WTC11 (cell line): ENCODE measurements at regions not wholly inside any gene's neighbourhood (a gene's known extent, or its start where the extent isn't known, plus 50 kb on each side); places are given as distances from the start of the nearest gene placed in this dataset.

ENCODE experiments used
- ATAC-seq: fragments of 200-7000 bp; cut with Tn5 transposase; 2 replicates; pipeline ENCODE4 v1.10.0; 2021; ENCODE audit warnings: mild to moderate bottlenecking, moderate library complexity
- CTCF ChIA-PET: fragments of 300-600 bp; sonication (Branson Sonifier 250); formaldehyde crosslinking; loops from one replicate; lab custom pipeline; 2021; ENCODE audit warnings: antibody characterized with exemption; lab: Charles Lee
- POLR2A ChIA-PET: fragments of 350-600 bp; sonication (Branson Sonifier 250); formaldehyde crosslinking; loops from one replicate; lab custom pipeline; 2021; ENCODE audit warnings: antibody characterized with exemption; lab: Charles Lee
- DNase-seq: peaks from one replicate; pipeline ENCODE4 v3.0.0; 2021; ENCODE audit warnings: low spot score
- H3K27ac Mint-ChIP-seq: 2 replicates; pipeline ENCODE4 v1.8.0; 2021; ENCODE audit warnings: mixed read lengths
- H3K27me3 Mint-ChIP-seq: 2 replicates; pipeline ENCODE4 v1.8.0; 2021; ENCODE audit warnings: low read depth, mild to moderate bottlenecking, moderate library complexity, mixed read lengths
- H3K36me3 Mint-ChIP-seq: 2 replicates; pipeline ENCODE4 v1.8.0; 2021; ENCODE audit warnings: mixed read lengths
- H3K4me1 Mint-ChIP-seq: 2 replicates; pipeline ENCODE4 v1.8.0; 2022; ENCODE audit warnings: mixed read lengths
- H3K4me3 Mint-ChIP-seq: 2 replicates; pipeline ENCODE4 v1.8.0; 2021; ENCODE audit warnings: mild to moderate bottlenecking, moderate library complexity, mixed read lengths
- H3K9me3 Mint-ChIP-seq: 2 replicates; pipeline ENCODE4 v1.8.0; 2021; ENCODE audit warnings: mixed read lengths
- ATF1 ChIP-seq: sonication (generic); formaldehyde crosslinking; IDR thresholded peaks from 2 replicates; pipeline ENCODE4 v1.8.1; 2023; ENCODE audit warnings: mild to moderate bottlenecking, moderate library complexity, missing genetic modification reagents
- CDX4 ChIP-seq: fragments of 250-450 bp; sonication (Bioruptor Pico); IDR thresholded peaks from 2 replicates; pipeline ENCODE4 v1.9.0; 2021; ENCODE audit warnings: moderate library complexity, mild to moderate bottlenecking, inconsistent platforms, borderline replicate concordance
- CTCF ChIP-seq: fragments of 200-600 bp; IDR thresholded peaks from 2 replicates; pipeline ENCODE4 v1.8.0; 2022; ENCODE audit warnings: antibody characterized with exemption
- ELF4 ChIP-seq: sonication (generic); formaldehyde crosslinking; IDR thresholded peaks from 2 replicates; pipeline ENCODE4 v1.8.1; 2022; ENCODE audit warnings: low read depth, mild to moderate bottlenecking, moderate library complexity, missing genetic modification reagents
- EMX1 ChIP-seq: fragments of 250-450 bp; sonication (Bioruptor Pico); IDR thresholded peaks from 2 replicates; pipeline ENCODE4 v1.8.0; 2021; ENCODE audit warnings: mild to moderate bottlenecking
- ESRRA ChIP-seq: sonication (generic); formaldehyde crosslinking; IDR thresholded peaks from 2 replicates; pipeline ENCODE4 v1.8.1; 2022; ENCODE audit warnings: mild to moderate bottlenecking, missing genetic modification reagents, borderline replicate concordance
- ETV6 ChIP-seq: sonication (generic); formaldehyde crosslinking; IDR thresholded peaks from 2 replicates; pipeline ENCODE4 v1.8.1; 2022; ENCODE audit warnings: mild to moderate bottlenecking, missing genetic modification reagents
- FOXJ3 ChIP-seq: sonication (generic); formaldehyde crosslinking; IDR thresholded peaks from 2 replicates; pipeline ENCODE4 v1.9.0; 2021; ENCODE audit warnings: missing genetic modification reagents, mild to moderate bottlenecking, borderline replicate concordance
- FOXK1 ChIP-seq: sonication (generic); formaldehyde crosslinking; IDR thresholded peaks from 2 replicates; pipeline ENCODE4 v1.8.0; 2022; ENCODE audit warnings: mild to moderate bottlenecking, moderate library complexity, missing genetic modification reagents
- IRF1 ChIP-seq: sonication (generic); formaldehyde crosslinking; IDR thresholded peaks from 2 replicates; pipeline ENCODE4 v1.8.0; 2023; ENCODE audit warnings: missing genetic modification reagents
- JUN ChIP-seq: sonication (generic); formaldehyde crosslinking; IDR thresholded peaks from 2 replicates; pipeline ENCODE4 v1.8.0; 2023; ENCODE audit warnings: mild to moderate bottlenecking, missing genetic modification reagents
- MAX ChIP-seq: sonication (generic); formaldehyde crosslinking; IDR thresholded peaks from 2 replicates; pipeline ENCODE4 v1.8.0; 2022; ENCODE audit warnings: mild to moderate bottlenecking, missing genetic modification reagents
- NFATC4 ChIP-seq: fragments of 250-450 bp; sonication (Bioruptor Pico); IDR thresholded peaks from 2 replicates; pipeline ENCODE4 v1.9.0; 2021; ENCODE audit warnings: mild to moderate bottlenecking
- NFE2L1 ChIP-seq: sonication (generic); formaldehyde crosslinking; IDR thresholded peaks from 2 replicates; pipeline ENCODE4 v1.8.1; 2023; ENCODE audit warnings: missing genetic modification reagents
- NFYB ChIP-seq: sonication (generic); formaldehyde crosslinking; conservative IDR thresholded peaks from 2 replicates; pipeline ENCODE4 v1.8.0; 2022; ENCODE audit warnings: low read depth, missing genetic modification reagents
- OVOL2 ChIP-seq: fragments of 250-450 bp; sonication (Bioruptor Pico); IDR thresholded peaks from 2 replicates; pipeline ENCODE4 v1.9.0; 2021; ENCODE audit warnings: mild to moderate bottlenecking, borderline replicate concordance
- PRRX2 ChIP-seq: fragments of 250-450 bp; sonication (Bioruptor Pico); IDR thresholded peaks from 2 replicates; pipeline ENCODE4 v1.8.0; 2021; ENCODE audit warnings: mild to moderate bottlenecking
- TCF7 ChIP-seq: sonication (generic); formaldehyde crosslinking; IDR thresholded peaks from 2 replicates; pipeline ENCODE4 v1.8.0; 2022; ENCODE audit warnings: mild to moderate bottlenecking, low read depth, missing genetic modification reagents, moderate library complexity
- TEAD1 ChIP-seq: sonication (generic); formaldehyde crosslinking; IDR thresholded peaks from 2 replicates; pipeline ENCODE4 v1.8.0; 2022; ENCODE audit warnings: mild to moderate bottlenecking, missing genetic modification reagents
- TEAD4 ChIP-seq: sonication (generic); formaldehyde crosslinking; IDR thresholded peaks from 2 replicates; pipeline ENCODE4 v1.8.0; 2022; ENCODE audit warnings: mild to moderate bottlenecking, missing genetic modification reagents
- ZBTB43 ChIP-seq: sonication (generic); formaldehyde crosslinking; IDR thresholded peaks from 2 replicates; pipeline ENCODE4 v1.8.1; 2023; ENCODE audit warnings: mild to moderate bottlenecking, missing genetic modification reagents
- ZNF121 ChIP-seq: sonication (generic); formaldehyde crosslinking; IDR thresholded peaks from 2 replicates; pipeline ENCODE4 v1.8.0; 2023; ENCODE audit warnings: missing genetic modification reagents
- ZNF281 ChIP-seq: sonication (generic); formaldehyde crosslinking; IDR thresholded peaks from 2 replicates; pipeline ENCODE4 v1.8.0; 2023; ENCODE audit warnings: mild to moderate bottlenecking, missing genetic modification reagents
- ZNF317 ChIP-seq: sonication (generic); formaldehyde crosslinking; IDR thresholded peaks from 2 replicates; pipeline ENCODE4 v1.8.1; 2023; ENCODE audit warnings: low read depth, mild to moderate bottlenecking, moderate library complexity, missing genetic modification reagents, borderline replicate concordance
- ZNF671 ChIP-seq: fragments of 250-450 bp; sonication (Bioruptor Pico); IDR thresholded peaks from 2 replicates; pipeline ENCODE4 v1.8.0; 2021; ENCODE audit warnings: mild to moderate bottlenecking
- TF ChIP-seq, protein P1 (sequence below): sonication (generic); formaldehyde crosslinking; IDR thresholded peaks from 2 replicates; pipeline ENCODE4 v1.8.1; 2022; ENCODE audit warnings: mild to moderate bottlenecking, missing genetic modification reagents, moderate library complexity, borderline replicate concordance
- TF ChIP-seq, protein P2 (sequence below): sonication (generic); formaldehyde crosslinking; IDR thresholded peaks from 2 replicates; pipeline ENCODE4 v1.8.1; 2022; ENCODE audit warnings: mild to moderate bottlenecking, moderate library complexity, missing genetic modification reagents

DNA sequence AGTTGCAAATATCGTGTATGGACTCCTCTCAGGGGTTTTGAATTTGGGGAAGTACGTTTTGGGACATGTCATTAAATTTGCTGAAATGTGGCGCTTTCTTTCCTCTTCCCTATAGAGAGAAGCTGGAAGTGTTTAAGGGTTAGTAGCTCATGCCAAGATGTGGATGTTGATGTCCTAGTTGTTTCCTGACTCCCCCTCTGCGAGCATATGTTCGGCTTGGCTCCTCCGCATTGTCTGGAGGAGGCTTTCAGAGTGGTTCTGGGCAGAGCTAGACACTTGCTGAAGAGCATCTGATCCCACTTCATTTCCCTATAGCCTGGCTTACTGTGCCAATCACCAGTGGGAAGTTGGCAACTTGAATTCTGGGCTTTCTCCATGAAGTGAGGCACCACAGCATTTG is 347.4 kb upstream of the B3GALT2 start (continued):
- TF ChIP-seq CDX4 (CRISPR knock-in tag) (no peak), TEAD1 (CRISPR knock-in tag) (no peak), ZNF317 (CRISPR knock-in tag) (no peak), NFATC4 (no peak), FOXK1 (no peak), JUN (CRISPR knock-in tag) (no peak), EMX1 (CRISPR knock-in tag) (no peak), CTCF (no peak), IRF1 (no peak), FOXJ3 (no peak), TCF7 (CRISPR knock-in tag) (no peak), NFE2L1 (no peak), ZNF121 (CRISPR knock-in tag) (no peak)
- TF ChIP-seq, protein P1, sequence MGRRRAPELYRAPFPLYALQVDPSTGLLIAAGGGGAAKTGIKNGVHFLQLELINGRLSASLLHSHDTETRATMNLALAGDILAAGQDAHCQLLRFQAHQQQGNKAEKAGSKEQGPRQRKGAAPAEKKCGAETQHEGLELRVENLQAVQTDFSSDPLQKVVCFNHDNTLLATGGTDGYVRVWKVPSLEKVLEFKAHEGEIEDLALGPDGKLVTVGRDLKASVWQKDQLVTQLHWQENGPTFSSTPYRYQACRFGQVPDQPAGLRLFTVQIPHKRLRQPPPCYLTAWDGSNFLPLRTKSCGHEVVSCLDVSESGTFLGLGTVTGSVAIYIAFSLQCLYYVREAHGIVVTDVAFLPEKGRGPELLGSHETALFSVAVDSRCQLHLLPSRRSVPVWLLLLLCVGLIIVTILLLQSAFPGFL (CRISPR knock-in tag) = no peak

GRCh38 chr1:193525917-193526710 is 339.7 kb upstream of the B3GALT2 start:
- CTCF ChIA-PET = no interaction called here
- no peaks in the 10 kb centered on the region for H3K27me3 Mint-ChIP-seq
- H3K9me3 Mint-ChIP-seq = peaks cover 4% of the 10 kb centered on the region; the same call in 1 of the 2 replicates
- H3K36me3 Mint-ChIP-seq = no peaks in the 10 kb centered on the region
- POLR2A ChIA-PET = no interaction called here
- H3K4me3 Mint-ChIP-seq = no peak overlapping the region
- H3K27ac Mint-ChIP-seq = no peak overlapping the region
- ATAC-seq (no peak), DNase-seq (no peak)
- H3K4me1 Mint-ChIP-seq = no peaks in the 10 kb centered on the region
- TF ChIP-seq ZNF671 (CRISPR knock-in tag) (no peak), ELF4 (no peak), ETV6 (CRISPR knock-in tag) (no peak), PRRX2 (CRISPR knock-in tag) (no peak), OVOL2 (CRISPR knock-in tag) (no peak), MAX (CRISPR knock-in tag) (no peak), ZBTB43 (CRISPR knock-in tag) (no peak), ZNF281 (CRISPR knock-in tag) (no peak), NFYB (CRISPR knock-in tag) (no peak), ESRRA (CRISPR knock-in tag) (no peak), TEAD4 (CRISPR knock-in tag) (no peak), ATF1 (no peak), CTCF (no peak)
- TF ChIP-seq, protein P2, sequence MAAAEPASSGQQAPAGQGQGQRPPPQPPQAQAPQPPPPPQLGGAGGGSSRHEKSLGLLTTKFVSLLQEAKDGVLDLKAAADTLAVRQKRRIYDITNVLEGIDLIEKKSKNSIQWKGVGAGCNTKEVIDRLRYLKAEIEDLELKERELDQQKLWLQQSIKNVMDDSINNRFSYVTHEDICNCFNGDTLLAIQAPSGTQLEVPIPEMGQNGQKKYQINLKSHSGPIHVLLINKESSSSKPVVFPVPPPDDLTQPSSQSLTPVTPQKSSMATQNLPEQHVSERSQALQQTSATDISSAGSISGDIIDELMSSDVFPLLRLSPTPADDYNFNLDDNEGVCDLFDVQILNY (CRISPR knock-in tag) = no peak
